Head of caudate nucleus (tissue), 42 donors: ENCODE measurements at regions not wholly inside any gene's neighbourhood (a gene's known extent, or its start where the extent isn't known, plus 50 kb on each side); places are given as distances from the start of the nearest gene placed in this dataset.
"Not testable (repeated sequence)": the region's sequence is repeated elsewhere in the genome, so short reads cannot be mapped to it uniquely, and the experiment has no call there.

ENCODE experiments used
- DNase-seq, 42 donors: peaks; one replicate each; pipeline versions ENCODE4 v3.0.0 to v3.0.0-alpha.2; 2020 to 2021; ENCODE audit warnings: mixed read lengths in 7 of 42
- intact Hi-C: fragments of 100-400 bp; cut with DNase I; formaldehyde crosslinking; loops from one replicate; pipeline ENCODE4 v1.15.0; 2022

DNA sequence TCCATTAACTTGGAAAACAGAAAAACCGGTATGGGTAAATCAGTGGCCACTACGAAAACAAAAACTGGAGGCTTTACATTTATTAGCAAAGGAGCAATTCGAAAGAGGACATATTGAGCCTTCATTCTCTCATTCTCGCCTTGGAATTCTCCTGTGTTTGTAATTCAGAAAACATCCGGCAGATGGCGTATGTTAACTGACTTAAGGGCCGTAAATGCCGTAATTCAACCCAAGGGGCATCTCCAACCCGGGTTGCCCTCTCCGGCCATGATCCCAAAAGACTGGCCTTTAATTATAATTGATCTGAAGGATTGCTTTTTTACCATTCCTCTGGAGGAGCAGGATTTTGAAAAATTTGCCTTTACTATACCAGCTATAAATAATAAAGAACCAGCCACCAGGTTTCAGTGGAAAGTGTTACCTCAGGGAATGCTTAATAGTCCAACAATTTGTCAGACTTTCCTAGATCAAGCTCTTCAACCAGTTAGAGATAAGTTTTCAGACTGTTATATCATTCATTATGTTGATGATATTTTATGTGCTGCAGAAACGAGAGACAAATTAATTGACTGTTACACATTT is 160.9 kb downstream of the GPX5 start:
- intact Hi-C loops: loop anchor here (5.0 kb wide), 1 partner anchor 331 kb away; no protein-coding TSS in a partner anchor
- peak in 35 of 42 donors; percentile 16 to 86 (median 48) for DNase-seq

DNA sequence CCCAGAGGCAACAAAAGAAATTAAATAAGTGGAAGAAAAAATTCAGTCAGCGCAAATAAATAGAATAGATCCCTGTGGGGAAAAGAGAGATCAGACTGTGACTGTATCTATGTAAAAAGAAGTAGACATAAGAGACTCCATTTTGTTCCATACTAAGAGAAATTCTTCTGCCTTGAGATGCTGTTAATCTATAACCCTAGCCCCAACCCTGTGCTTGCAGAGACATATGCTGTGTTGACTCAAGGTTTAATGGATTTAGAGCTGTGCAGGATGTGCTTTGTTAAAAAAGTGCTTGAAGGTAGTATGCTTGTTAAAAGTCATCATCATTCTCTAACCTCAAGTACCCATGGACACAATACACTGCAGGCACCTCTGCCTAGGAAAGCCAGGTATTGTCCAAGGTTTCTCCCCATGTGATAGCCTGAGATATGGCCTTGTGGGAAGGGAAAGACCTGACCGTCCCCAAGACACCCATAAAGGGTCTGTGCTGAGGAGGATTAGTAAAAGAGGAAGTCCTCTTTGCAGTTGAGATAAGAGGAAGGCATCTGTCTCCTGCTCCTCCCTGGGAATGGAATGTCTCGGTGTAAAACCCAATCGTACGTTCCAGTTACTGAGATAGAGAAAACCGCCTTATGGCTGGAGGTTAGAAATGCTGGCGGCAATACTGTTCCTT is 161.8 kb downstream of the GPX5 start:
- intact Hi-C loops: loop anchor here (5.0 kb wide), 1 partner anchor 330 kb away; no protein-coding TSS in a partner anchor
- DNase-seq: not testable (repeated sequence)

GRCh38 chr6:28691991-28692390 is 166.3 kb downstream of the GPX5 start:
- DNase-seq: not testable (repeated sequence)
- intact Hi-C loops: loop anchor here (10.0 kb wide), 1 partner anchor 893 kb away; the partner anchor contains the start of gene OR2H2

DNA sequence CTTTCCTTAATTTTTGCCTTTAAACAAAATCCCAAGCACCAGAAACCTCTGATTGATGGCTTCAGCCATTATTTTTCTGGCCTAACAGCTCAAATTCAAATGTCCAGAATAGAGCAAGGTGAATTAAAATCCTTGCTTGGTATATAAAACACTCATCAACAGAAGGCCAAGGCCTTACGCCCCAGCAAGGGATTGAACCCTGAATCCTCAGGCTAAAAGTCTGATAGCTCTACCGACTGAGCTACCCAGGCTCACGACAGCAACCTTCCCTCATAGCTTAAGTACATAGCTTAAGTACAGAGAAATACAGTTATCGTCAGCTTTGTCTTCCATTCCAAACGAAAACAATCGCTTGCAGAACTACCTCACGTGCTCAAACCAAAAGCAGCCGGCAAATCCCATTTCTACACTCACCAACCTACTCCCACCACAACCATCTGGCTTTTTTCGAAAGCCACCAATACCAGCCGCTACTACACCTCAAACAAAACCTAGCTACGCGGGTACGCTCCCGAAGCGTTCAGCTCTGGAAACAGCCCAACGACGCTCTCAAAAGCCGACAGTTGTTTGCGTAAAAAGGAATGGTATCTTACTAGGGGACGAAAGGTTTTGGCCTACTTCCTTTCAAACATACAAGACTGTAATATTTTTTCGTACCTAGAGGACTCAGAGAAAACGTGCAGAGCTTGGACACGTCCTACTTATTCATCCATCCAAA is 167.5 kb downstream of the GPX5 start:
- intact Hi-C loops: loop anchor here (10.0 kb wide), 1 partner anchor 892 kb away; the partner anchor contains the start of gene OR2H2
- no peak for DNase-seq

GRCh38 chr6:28693751-28694443 is 168.2 kb downstream of the GPX5 start:
- intact Hi-C loops: loop anchor here (10.0 kb wide), 1 partner anchor 891 kb away; the partner anchor contains the start of gene OR2H2

DNA sequence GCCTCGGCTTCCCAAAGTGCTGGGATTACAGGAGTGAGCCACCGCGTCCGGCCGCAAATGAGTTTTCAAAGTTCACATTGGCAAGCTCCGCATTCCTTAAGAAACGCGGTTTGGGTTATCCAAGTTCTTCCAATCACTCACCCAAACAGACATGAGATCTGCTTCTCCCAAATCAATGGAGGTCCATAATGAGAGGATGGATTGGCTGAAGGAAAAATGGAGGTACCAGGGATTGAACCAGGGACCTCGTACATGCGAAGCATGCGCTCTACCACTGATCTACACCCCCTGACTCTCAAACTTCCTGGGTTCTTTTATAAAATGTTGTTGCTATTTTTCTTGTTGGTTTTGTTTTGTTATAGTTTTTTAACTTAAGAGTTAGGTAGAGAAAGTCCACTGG is 170.0 kb downstream of the GPX5 start:
- intact Hi-C loops: loop anchor here (10.0 kb wide), 1 partner anchor 889 kb away; the partner anchor contains the start of gene OR2H2
- no peak for DNase-seq

More at GRCh38 chr6:28693751-28694443, 168.2 kb downstream of the GPX5 start:
- no peak for DNase-seq

GRCh38 chr6:28696167-28696566 is 170.5 kb downstream of the GPX5 start:
- no peak for DNase-seq
- intact Hi-C loops: loop anchor here (10.0 kb wide), 1 partner anchor 889 kb away; the partner anchor contains the start of gene OR2H2

GRCh38 chr6:28696682-28697081 is 171.0 kb downstream of the GPX5 start:
- intact Hi-C loops: loop anchor here (10.0 kb wide), 1 partner anchor 888 kb away; the partner anchor contains the start of gene OR2H2
- no peak for DNase-seq

- no peak for DNase-seq
- intact Hi-C loops: no loop called here
Measured at GRCh38 chr6:28707387-28708282, 182.0 kb downstream of the GPX5 start.

DNA sequence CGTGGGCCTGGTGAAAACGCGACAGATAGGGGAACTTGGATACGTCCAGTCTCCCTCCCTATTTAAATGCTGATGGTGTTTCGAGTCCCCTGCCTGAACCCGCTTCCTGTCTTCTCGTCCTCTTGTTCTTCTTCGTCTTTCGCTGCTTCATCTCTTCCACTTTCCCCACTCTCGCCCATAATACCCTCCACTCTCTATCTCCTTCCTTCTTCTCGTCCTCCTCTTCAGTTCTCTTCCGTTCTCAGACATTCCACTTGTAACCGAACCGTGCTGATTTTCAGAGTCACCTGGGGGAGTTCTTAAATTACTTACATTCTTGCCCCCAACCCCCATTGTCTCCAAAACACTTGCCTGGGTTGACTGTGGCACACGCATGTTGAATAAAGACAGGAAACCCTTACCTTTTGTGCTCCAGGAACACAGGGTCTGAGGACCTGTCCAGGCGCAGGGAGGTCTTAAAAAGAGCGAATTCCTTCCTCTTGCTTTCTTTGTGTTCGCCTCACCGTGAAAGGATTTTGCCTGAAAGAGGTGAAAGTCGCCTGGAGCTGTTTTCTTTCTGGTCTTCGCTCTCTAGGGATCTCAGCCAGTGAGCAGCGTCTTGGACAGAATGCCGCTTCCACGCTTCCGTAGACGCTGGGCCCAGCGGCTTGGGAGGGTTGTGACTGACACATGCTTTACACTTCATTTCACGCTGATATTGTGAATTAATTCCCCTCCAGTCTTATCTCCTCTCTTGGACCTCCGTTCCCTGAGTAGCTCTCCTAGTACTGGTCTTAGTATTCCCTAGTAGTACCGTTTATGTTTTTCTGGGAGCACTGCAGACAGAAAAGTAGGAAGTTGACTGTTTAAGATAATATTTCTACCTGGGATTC is 184.0 kb downstream of the GPX5 start:
- intact Hi-C loops: no loop called here
- DNase-seq: no peak

- DNase-seq: no peak
- intact Hi-C loops: no loop called here
Measured at GRCh38 chr6:28710466-28711191, 184.9 kb downstream of the GPX5 start.

- intact Hi-C loops: no loop called here
- no peak for DNase-seq
Measured at GRCh38 chr6:28711325-28711724, 185.6 kb downstream of the GPX5 start.

DNA sequence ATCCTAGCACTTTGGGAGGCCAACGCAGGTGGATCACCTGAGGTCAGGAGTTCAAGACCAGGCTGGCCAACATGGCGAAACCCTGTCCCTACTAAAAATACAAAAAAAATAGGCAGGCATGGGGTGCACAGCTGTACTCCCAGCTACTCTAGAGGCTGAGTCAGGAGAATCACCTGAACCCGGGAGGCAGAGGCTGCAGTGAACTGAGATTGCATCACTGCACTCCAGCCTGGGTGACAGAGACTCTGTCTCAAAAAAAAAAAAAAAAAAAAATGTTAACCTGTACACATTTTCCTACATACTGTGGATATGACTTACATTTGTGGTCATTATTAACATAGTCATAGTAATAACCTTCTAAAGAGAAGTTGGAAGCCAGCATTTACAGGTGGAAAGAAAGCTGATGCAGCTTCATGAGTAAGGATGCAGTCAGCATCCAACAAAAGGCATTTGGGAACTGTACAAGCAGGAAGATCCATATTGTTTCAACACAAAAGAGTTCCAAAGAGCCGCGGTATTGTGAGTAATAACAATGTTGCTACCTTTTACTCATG is 186.2 kb downstream of the GPX5 start:
- intact Hi-C loops: no loop called here
- DNase-seq: no peak

GRCh38 chr6:28712982-28713381 is 187.3 kb downstream of the GPX5 start:
- intact Hi-C loops: no loop called here
- no peak for DNase-seq

DNA sequence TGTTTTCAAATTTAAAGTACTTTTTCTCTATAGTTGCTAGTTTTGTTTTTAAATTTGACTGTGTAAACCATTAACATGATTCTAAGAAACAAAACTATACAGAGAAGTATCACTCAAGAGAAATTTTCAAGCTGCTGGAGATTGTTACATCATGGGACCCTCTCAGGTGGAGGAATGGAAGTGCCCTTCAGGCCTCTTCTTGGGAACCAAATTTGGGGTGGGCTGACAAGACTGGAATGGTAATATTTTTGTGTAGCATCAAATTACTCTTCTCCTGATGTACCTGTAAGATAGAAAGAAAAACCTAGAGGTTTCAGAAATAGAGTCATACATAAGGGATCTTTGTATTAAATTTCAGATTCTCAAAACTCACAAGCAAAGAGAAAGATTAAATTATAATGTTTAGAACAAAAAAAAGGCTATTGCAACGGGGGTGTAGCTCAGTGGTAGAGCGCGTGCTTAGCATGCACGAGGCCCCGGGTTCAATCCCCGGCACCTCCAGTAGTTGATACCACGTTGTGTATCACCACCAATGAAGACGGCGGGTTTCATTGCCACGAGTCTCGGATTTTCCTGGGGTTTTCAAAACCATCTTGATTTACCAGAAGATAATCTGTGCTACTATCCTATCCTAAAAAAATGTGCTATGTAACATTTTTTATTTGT is 193.7 kb downstream of the GPX5 start:
- DNase-seq: no peak
- intact Hi-C loops: no loop called here
